IMR-90 (cell line): ENCODE measurements at regions not wholly inside any gene's neighbourhood (a gene's known extent, or its start where the extent isn't known, plus 50 kb on each side); places are given as distances from the start of the nearest gene placed in this dataset.

Experiments
- ATAC-seq: fragments of 200-7000 bp; cut with Tn5 transposase; 2 replicates; pipeline ENCODE4 v1.9.1; 2020; ENCODE audit warnings: low read depth, mild to moderate bottlenecking, moderate library complexity
- BruUV-seq: library from RNA; stranded (reverse); fragments of 400-500 nt; replicated peaks from 2 replicates; lab custom pipeline; 2021; lab: Mats Ljungman, UMichigan
- CTCF ChIA-PET: fragments of 300-600 bp; formaldehyde crosslinking; extraction: SDS; loops from one replicate; lab custom pipeline; 2021; ENCODE audit warnings: antibody characterized with exemption; lab: Yijun Ruan, JAX
- POLR2A ChIA-PET: fragments of 300-600 bp; sonication (Branson Sonifier 250); formaldehyde crosslinking; loops from one replicate; lab custom pipeline; 2022; ENCODE audit warnings: antibody characterized with exemption; ENCODE audit not compliant: unreplicated experiment; lab: Charles Lee
- DNase-seq: peaks from one replicate; pipeline ENCODE4 v3.0.0; 2013
- H2AFZ ChIP-seq: replicated peaks from 2 replicates; pipeline ENCODE3; 2013; ENCODE audit warnings: low read length, mild to moderate bottlenecking; ENCODE audit not compliant: poor library complexity
- H2AK5ac ChIP-seq: 2 replicates; pipeline ENCODE4 v1.6.1; 2013; ENCODE audit warnings: low read depth, low read length, inconsistent platforms
- H2AK9ac ChIP-seq: replicated peaks from 2 replicates; pipeline ENCODE3; 2013; ENCODE audit warnings: mild to moderate bottlenecking, low read depth, low read length, moderate library complexity; ENCODE audit not compliant: poor library complexity
- H2BK120ac ChIP-seq: 2 replicates; pipeline ENCODE4 v1.6.1; 2013; ENCODE audit warnings: low read depth, low read length, inconsistent platforms
- H2BK15ac ChIP-seq: 3 replicates; pipeline ENCODE4 v1.6.1; 2013; ENCODE audit warnings: low read depth, low read length, inconsistent platforms
- H2BK20ac ChIP-seq: 2 replicates; pipeline ENCODE4 v1.6.1; 2013; ENCODE audit warnings: low read depth, mild to moderate bottlenecking, inconsistent platforms, low read length, moderate library complexity
- H2BK5ac ChIP-seq: 2 replicates; pipeline ENCODE4 v1.6.1; 2013; ENCODE audit warnings: mild to moderate bottlenecking, low read depth, low read length, inconsistent platforms; ENCODE audit not compliant: poor library complexity, severe bottlenecking
- H3K14ac ChIP-seq: replicated peaks from 2 replicates; pipeline ENCODE4 v1.6.1; 2013; ENCODE audit warnings: low read depth, low read length, inconsistent platforms
- H3K18ac ChIP-seq: 2 replicates; pipeline ENCODE4 v1.6.1; 2013; ENCODE audit warnings: low read depth, low read length, control low read depth
- H3K23ac ChIP-seq: 2 replicates; pipeline ENCODE4 v1.6.1; 2013; ENCODE audit warnings: low read depth, low read length, inconsistent platforms
- H3K27ac ChIP-seq: 2 replicates; pipeline ENCODE4 v1.5.1; 2013; ENCODE audit warnings: mild to moderate bottlenecking, control low read depth, low read length; ENCODE audit not compliant: insufficient read depth
- H3K27me3 ChIP-seq: 2 replicates; pipeline ENCODE4 v1.6.1; 2013; ENCODE audit warnings: low read length; ENCODE audit not compliant: control insufficient read depth, insufficient read depth
- H3K36me3 ChIP-seq: 2 replicates; pipeline ENCODE4 v1.6.1; 2013; ENCODE audit warnings: low read length, mixed read lengths; ENCODE audit not compliant: control insufficient read depth, insufficient read depth
- H3K4ac ChIP-seq: 2 replicates; pipeline ENCODE4 v1.6.1; 2013; ENCODE audit warnings: low read depth, low read length, inconsistent platforms
- H3K4me1 ChIP-seq: 2 replicates; pipeline ENCODE4 v1.6.1; 2013; ENCODE audit warnings: low read length, mixed read lengths; ENCODE audit not compliant: control insufficient read depth, insufficient read depth
- H3K4me2 ChIP-seq: 2 replicates; pipeline ENCODE4 v1.6.1; 2013; ENCODE audit warnings: low read depth, mild to moderate bottlenecking, control low read depth, low read length, moderate library complexity
- H3K4me3 ChIP-seq: 2 replicates; pipeline ENCODE4 v1.5.1; 2013; ENCODE audit warnings: low read depth, mild to moderate bottlenecking, control low read depth, low read length, moderate library complexity; ENCODE audit not compliant: insufficient read depth
- H3K56ac ChIP-seq: 2 replicates; pipeline ENCODE4 v1.6.1; 2013; ENCODE audit warnings: low read length, inconsistent platforms; ENCODE audit not compliant: insufficient read depth; ENCODE audit errors: extremely low read depth
- H3K79me1 ChIP-seq, 2 experiments: 2 replicates each; pipeline ENCODE4 v1.6.1; 2013; ENCODE audit warnings: low read length in 2 of 2, inconsistent platforms in 1 of 2, low read depth in 1 of 2
- H3K9ac ChIP-seq: 2 replicates; pipeline ENCODE4 v1.6.1; 2013; ENCODE audit warnings: low read depth, low read length, control low read depth
- H3K9me1 ChIP-seq: 2 replicates; pipeline ENCODE4 v1.6.1; 2013; ENCODE audit warnings: low read length, inconsistent platforms; ENCODE audit not compliant: insufficient read depth
- H3K9me3 ChIP-seq: 2 replicates; pipeline ENCODE4 v1.6.1; 2013; ENCODE audit warnings: low read length; ENCODE audit not compliant: control insufficient read depth, insufficient read depth
- H4K20me1 ChIP-seq: 2 replicates; pipeline ENCODE4 v1.6.1; 2013; ENCODE audit warnings: low read length, inconsistent platforms; ENCODE audit not compliant: insufficient read depth
- H4K5ac ChIP-seq: 2 replicates; pipeline ENCODE4 v1.6.1; 2013; ENCODE audit warnings: mild to moderate bottlenecking, low read depth, low read length, control low read depth
- H4K8ac ChIP-seq, 2 experiments: 2 replicates each; pipeline ENCODE4 v1.6.1; 2013; ENCODE audit warnings: low read depth in 2 of 2, low read length in 2 of 2, control low read depth in 1 of 2, inconsistent platforms in 1 of 2
- H4K91ac ChIP-seq: 2 replicates; pipeline ENCODE4 v1.6.1; 2013; ENCODE audit warnings: low read depth, low read length, inconsistent platforms; ENCODE audit not compliant: insufficient read depth
- CHD1 ChIP-seq: IDR thresholded peaks from 2 replicates; pipeline ENCODE4 v1.6.1; 2012; ENCODE audit warnings: low read depth, low read length, improper control_type of control experiment
- CTCF ChIP-seq: conservative IDR thresholded peaks from 2 replicates; pipeline ENCODE4 v1.5.1; 2012; ENCODE audit warnings: mild to moderate bottlenecking, low read depth, low read length, improper control_type of control experiment
- FOS ChIP-seq: fragments of 150-350 bp; IDR thresholded peaks from 2 replicates; pipeline ENCODE4 v1.6.1; 2016; ENCODE audit warnings: low read depth, low read length
- POLR2A ChIP-seq: IDR thresholded peaks from 2 replicates; pipeline ENCODE4 v1.6.1; 2012; ENCODE audit warnings: mild to moderate bottlenecking, low read depth, low read length
- WGBS, 2 experiments: methylation state at CpG; one replicate each; pipeline versions ENCODE4 v1.1.5 to v1.1.7; 2013; ENCODE audit warnings: missing lambda C conversion rate in 2 of 2; ENCODE audit not compliant: insufficient read length in 1 of 2; ENCODE audit errors: extremely low coverage in 2 of 2; 5-methylcytosine and 5-hydroxymethylcytosine counted together
- dilution Hi-C: fragments of 300-500 bp; cut with HindIII; formaldehyde crosslinking; loops from one replicate; pipeline ENCODE4 v1.14.3; 2018; ENCODE audit warnings: low sequenced_read_pairs; ENCODE audit not compliant: unreplicated experiment
- in situ Hi-C: fragments of 300-500 bp; cut with MboI; formaldehyde crosslinking; loops from 3 replicates; pipeline ENCODE4 v1.14.3; 2019; ENCODE audit warnings: low sequenced_read_pairs, inconsistent platforms, mixed read lengths
- intact Hi-C: fragments of 100-400 bp; cut with micrococcal nuclease; formaldehyde crosslinking; loops from 2 replicates; pipeline ENCODE4 v1.10.0; 2022

- no CpG with 5 or more reads among the region's 5 CpGs for WGBS, 2 experiments
- no peak overlapping the region for H4K8ac ChIP-seq
- no peak overlapping the region for H3K56ac ChIP-seq
- no peak overlapping the region for H3K4me2 ChIP-seq
- no peaks in the 10 kb centered on the region for H3K27me3 ChIP-seq
- BruUV-seq = no TSS peak
- H3K27ac ChIP-seq = no peak overlapping the region
- no peak overlapping the region for H2BK15ac ChIP-seq
- H2AFZ ChIP-seq = no peak overlapping the region
- no peak overlapping the region for H4K91ac ChIP-seq
- no peak overlapping the region for H2BK20ac ChIP-seq
- H2BK120ac ChIP-seq = no peak overlapping the region
- H3K14ac ChIP-seq = no peak overlapping the region
- ChIA-PET POLR2A (no interaction called here), CTCF (no interaction called here)
- no peaks in the 10 kb centered on the region for H3K36me3 ChIP-seq
- H2BK5ac ChIP-seq = no peak overlapping the region
- H3K4me3 ChIP-seq = no peak overlapping the region
- H3K18ac ChIP-seq = no peak overlapping the region
- H2AK5ac ChIP-seq = no peak overlapping the region
- H3K23ac ChIP-seq = no peak overlapping the region
- no peaks in the 10 kb centered on the region for H3K9me1 ChIP-seq
- H4K20me1 ChIP-seq = no peaks in the 10 kb centered on the region
- intact Hi-C loops = loop anchor here (2.0 kb wide), 1 partner anchor 167 kb away; no protein-coding TSS in a partner anchor
- H3K9me3 ChIP-seq = no peaks in the 10 kb centered on the region
- peak; percentile 21 for DNase-seq
- dilution Hi-C loops = no loop called here
- H2AK9ac ChIP-seq = no peak overlapping the region
- no peak overlapping the region for H3K9ac ChIP-seq
- no peak for ATAC-seq
- H3K79me1 ChIP-seq = no peaks in the 10 kb centered on the region
- H4K5ac ChIP-seq = no peak overlapping the region
- in situ Hi-C loops = no loop called here
- H3K4me1 ChIP-seq = no peaks in the 10 kb centered on the region
- TF ChIP-seq CHD1 (no peak), CTCF (peak; percentile 31; the same call in 1 of the 2 replicates), FOS (no peak), POLR2A (no peak)
- no peak overlapping the region for H3K4ac ChIP-seq
Measured at GRCh38 chr4:104693601-104694201, 199.0 kb upstream of the CXXC4 start.
